GM23338 (cell line): ENCODE measurements at regions not wholly inside any gene's neighbourhood (a gene's known extent, or its start where the extent isn't known, plus 50 kb on each side); places are given as distances from the start of the nearest gene placed in this dataset.

Source experiments
- ATAC-seq: fragments of 200-7000 bp; cut with Tn5 transposase; 3 replicates; pipeline ENCODE4 v1.9.1; 2020
- DNase-seq: peaks from one replicate; pipeline ENCODE4 v3.0.0-alpha.2; 2015; ENCODE audit warnings: low spot score
- H2AFZ ChIP-seq: fragments of 200-600 bp; sonication (generic); 2 replicates; pipeline ENCODE4 v1.8.0; 2016; ENCODE audit warnings: antibody characterized with exemption, mild to moderate bottlenecking, moderate library complexity
- H3F3A ChIP-seq: fragments of 200-600 bp; sonication (generic); replicated peaks from 2 replicates; pipeline ENCODE4 v1.8.0; 2017; ENCODE audit warnings: antibody characterized with exemption, mixed run types, low read depth
- H3K27ac ChIP-seq: fragments of 200-600 bp; sonication (generic); 2 replicates; pipeline ENCODE4 v1.6.1; 2016; ENCODE audit warnings: low read depth
- H3K27me3 ChIP-seq: fragments of 200-600 bp; sonication (generic); 2 replicates; pipeline ENCODE4 v1.8.0; 2016; ENCODE audit warnings: mild to moderate bottlenecking, mixed run types, moderate library complexity; ENCODE audit not compliant: insufficient read depth
- H3K36me3 ChIP-seq: fragments of 200-600 bp; sonication (generic); 2 replicates; pipeline ENCODE4 v1.8.0; 2016; ENCODE audit warnings: mild to moderate bottlenecking; ENCODE audit not compliant: insufficient read depth
- H3K4me1 ChIP-seq: fragments of 200-600 bp; sonication (generic); 2 replicates; pipeline ENCODE4 v1.8.0; 2016; ENCODE audit warnings: mild to moderate bottlenecking, moderate library complexity; ENCODE audit not compliant: insufficient read depth
- H3K4me2 ChIP-seq: fragments of 200-600 bp; sonication (generic); 2 replicates; pipeline ENCODE4 v1.7.1; 2017; ENCODE audit warnings: mixed run types
- H3K4me3 ChIP-seq: fragments of 200-600 bp; sonication (generic); 2 replicates; pipeline ENCODE4 v1.6.1; 2016; ENCODE audit warnings: mixed run types
- H3K79me2 ChIP-seq: fragments of 200-600 bp; sonication (generic); replicated peaks from 2 replicates; pipeline ENCODE4 v1.8.0; 2017; ENCODE audit warnings: mild to moderate bottlenecking; ENCODE audit not compliant: insufficient read depth
- H3K9me2 ChIP-seq: fragments of 200-600 bp; sonication (generic); 2 replicates; pipeline ENCODE4 v1.8.0; 2017; ENCODE audit not compliant: insufficient read depth
- H4K20me1 ChIP-seq: fragments of 200-600 bp; sonication (generic); replicated peaks from 2 replicates; pipeline ENCODE4 v1.8.0; 2017; ENCODE audit warnings: mild to moderate bottlenecking; ENCODE audit not compliant: insufficient read depth
- H3K27ac Mint-ChIP-seq: 2 replicates; pipeline ENCODE4 v1.8.0; 2020; ENCODE audit warnings: inconsistent platforms, mild to moderate bottlenecking, moderate library complexity, mixed read lengths
- H3K27me3 Mint-ChIP-seq: 3 replicates; pipeline ENCODE4 v1.8.0; 2022; ENCODE audit warnings: low read depth, mild to moderate bottlenecking, moderate library complexity, mixed read lengths, inconsistent platforms; ENCODE audit not compliant: insufficient read depth, poor library complexity
- H3K36me3 Mint-ChIP-seq: 3 replicates; pipeline ENCODE4 v1.8.0; 2021; ENCODE audit warnings: low read depth, mild to moderate bottlenecking, inconsistent platforms, moderate library complexity, mixed read lengths
- H3K4me1 Mint-ChIP-seq: 3 replicates; pipeline ENCODE4 v1.8.0; 2020; ENCODE audit warnings: mild to moderate bottlenecking, inconsistent platforms, mixed read lengths
- H3K4me3 Mint-ChIP-seq: 3 replicates; pipeline ENCODE4 v1.8.0; 2021; ENCODE audit warnings: moderate library complexity, mild to moderate bottlenecking, inconsistent platforms, mixed read lengths
- H3K9me3 Mint-ChIP-seq: 3 replicates; pipeline ENCODE4 v1.8.0; 2020; ENCODE audit warnings: moderate library complexity, mild to moderate bottlenecking, inconsistent platforms, mixed read lengths
- CREB1 ChIP-seq: fragments of 250-450 bp; sonication (Bioruptor Pico); IDR thresholded peaks from 2 replicates; pipeline ENCODE4 v1.5.0; 2020; ENCODE audit warnings: low read depth, mild to moderate bottlenecking, moderate library complexity
- CTCF ChIP-seq, 2 experiments: fragments of 200-600 bp in 1 of 2; sonication (generic) in 1 of 2; conservative IDR thresholded peaks; 2 replicates each; pipeline versions ENCODE4 v1.5.1 to v1.6.1; 2016 to 2017; ENCODE audit warnings: antibody characterized with exemption in 2 of 2, low read depth in 2 of 2, mild to moderate bottlenecking in 2 of 2, moderate library complexity in 1 of 2
- ETS1 ChIP-seq: IDR thresholded peaks from 2 replicates; pipeline ENCODE4 v1.6.1; 2016; ENCODE audit warnings: antibody characterized with exemption
- EZH2 ChIP-seq: fragments of 200-600 bp; sonication (generic); IDR thresholded peaks from one replicate; pipeline ENCODE4 v1.8.0; 2017; ENCODE audit warnings: antibody characterized with exemption, mild to moderate bottlenecking, low read depth; ENCODE audit not compliant: unreplicated experiment
- EZH2phosphoT487 ChIP-seq: fragments of 200-600 bp; sonication (generic); IDR thresholded peaks from one replicate; pipeline ENCODE4 v1.8.1; 2018; ENCODE audit warnings: antibody characterized with exemption; ENCODE audit not compliant: unreplicated experiment
- JUNB ChIP-seq: IDR thresholded peaks from one replicate; pipeline ENCODE4 v1.6.1; 2016; ENCODE audit warnings: antibody characterized with exemption; ENCODE audit not compliant: unreplicated experiment
- NANOG ChIP-seq: IDR thresholded peaks from 2 replicates; pipeline ENCODE4 v1.6.1; 2016; ENCODE audit warnings: antibody characterized with exemption, borderline replicate concordance
- POLR2AphosphoS5 ChIP-seq: IDR thresholded peaks from 2 replicates; pipeline ENCODE4 v1.6.1; 2016; ENCODE audit warnings: antibody characterized with exemption, low read depth
- REST ChIP-seq: IDR thresholded peaks from one replicate; pipeline ENCODE4 v1.6.1; 2018; ENCODE audit warnings: antibody characterized with exemption; ENCODE audit not compliant: unreplicated experiment
- STAT1 ChIP-seq: IDR thresholded peaks from one replicate; pipeline ENCODE4 v1.6.1; 2016; ENCODE audit warnings: antibody characterized with exemption; ENCODE audit not compliant: unreplicated experiment
- ZNF114 ChIP-seq: fragments of 250-450 bp; sonication (Bioruptor Pico); IDR thresholded peaks from 2 replicates; pipeline ENCODE4 v1.5.0; 2020; ENCODE audit warnings: mild to moderate bottlenecking, moderate library complexity
- ZNF331 ChIP-seq: fragments of 250-450 bp; sonication (Bioruptor Pico); IDR thresholded peaks from 2 replicates; pipeline ENCODE4 v1.5.0; 2020; ENCODE audit warnings: low read depth, mild to moderate bottlenecking, moderate library complexity
- ZNF462 ChIP-seq: fragments of 250-450 bp; sonication (Bioruptor Pico); IDR thresholded peaks from 2 replicates; pipeline ENCODE4 v1.5.0; 2020; ENCODE audit warnings: mild to moderate bottlenecking, moderate library complexity

- Histone ChIP-seq H3K79me2 (no peaks in the 10 kb centered on the region), H3K9me2 (peaks cover 5% of the 10 kb centered on the region), H3K4me3 (no peak overlapping the region), H2AFZ (no peak overlapping the region; the same call in 1 of the 2 replicates), H4K20me1 (no peaks in the 10 kb centered on the region), H3K4me1 (no peaks in the 10 kb centered on the region), H3K36me3 (no peaks in the 10 kb centered on the region), H3F3A (no peaks in the 10 kb centered on the region), H3K27ac (no peak overlapping the region), H3K4me2 (no peak overlapping the region), H3K27me3 (no peaks in the 10 kb centered on the region)
- no peak overlapping the region for H3K4me3 Mint-ChIP-seq
- peaks cover 3% of the 10 kb centered on the region; the same call in 2 of the 3 replicates for H3K36me3 Mint-ChIP-seq
- peaks cover 2% of the 10 kb centered on the region; the same call in 1 of the 3 replicates for H3K9me3 Mint-ChIP-seq
- ATAC-seq (no peak), DNase-seq (no peak)
- TF ChIP-seq ZNF331 (CRISPR knock-in tag) (no peak), ZNF114 (CRISPR knock-in tag) (no peak), REST (no peak), STAT1 (no peak), ETS1 (no peak), JUNB (no peak), POLR2AphosphoS5 (no peak), CTCF (conservative IDR thresholded peaks at IDR 0.05; ENCODE audit: low read depth in 2 of 2) (no peak), ZNF462 (CRISPR knock-in tag) (no peak), EZH2 (no peak), CREB1 (CRISPR knock-in tag) (no peak), NANOG (no peak), EZH2phosphoT487 (no peak)
- H3K4me1 Mint-ChIP-seq, result peaks cover 14% of the 10 kb centered on the region
- H3K27ac Mint-ChIP-seq, result no peak overlapping the region
- H3K27me3 Mint-ChIP-seq, result peaks cover 4% of the 10 kb centered on the region
These were observed 179.2 kb upstream of the FAM3C start for GRCh38 chr7:121575194-121575765.
